GM19035 (cell line): ENCODE measurements at regions not wholly inside any gene's neighbourhood (a gene's known extent, or its start where the extent isn't known, plus 50 kb on each side); places are given as distances from the start of the nearest gene placed in this dataset.

ENCODE experiments used
- ATAC-seq: cut with Tn5 transposase; IDR thresholded peaks from one replicate; pipeline ENCODE4 v1.9.1; 2021; ENCODE audit not compliant: unreplicated experiment

DNA sequence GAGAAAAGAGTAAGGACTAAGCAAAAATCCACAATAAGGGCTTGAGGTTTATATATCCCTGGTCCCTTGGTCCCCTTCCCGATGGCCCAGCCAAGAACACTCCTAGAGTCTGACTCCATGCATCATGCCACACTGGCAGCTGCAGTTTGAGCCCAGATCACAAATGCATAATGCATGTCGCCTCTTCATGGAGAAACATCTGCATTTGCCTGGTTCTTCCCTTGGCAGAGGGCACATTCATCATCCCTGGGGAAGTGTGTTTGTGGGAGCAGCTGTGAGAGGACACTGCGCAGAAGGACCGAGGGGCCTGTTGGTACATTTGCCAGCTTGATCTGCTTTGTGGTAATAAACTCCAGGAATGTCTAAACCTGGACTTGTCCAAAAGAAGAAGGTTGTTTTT is 731.8 kb downstream of the FGF9 start:
- ATAC-seq, result no peak

DNA sequence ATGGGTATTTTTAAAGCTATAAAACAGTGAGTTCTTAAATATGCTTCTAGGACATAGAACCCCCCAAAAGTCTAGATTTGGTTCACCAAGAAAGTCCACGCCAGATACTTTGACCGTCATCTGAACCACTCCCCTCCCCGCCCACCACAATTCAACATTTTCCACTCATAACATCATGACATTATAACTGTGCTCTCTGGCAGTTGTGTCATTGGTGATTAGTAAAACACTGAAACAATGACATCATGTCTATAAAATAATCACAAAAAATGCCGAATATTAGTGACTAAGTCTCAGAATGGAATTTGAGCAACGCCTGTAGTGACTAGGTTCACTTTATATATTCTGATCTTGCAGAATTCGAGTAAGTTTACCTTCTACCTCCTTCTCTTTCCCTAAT is 732.3 kb downstream of the FGF9 start:
- ATAC-seq, result no peak

DNA sequence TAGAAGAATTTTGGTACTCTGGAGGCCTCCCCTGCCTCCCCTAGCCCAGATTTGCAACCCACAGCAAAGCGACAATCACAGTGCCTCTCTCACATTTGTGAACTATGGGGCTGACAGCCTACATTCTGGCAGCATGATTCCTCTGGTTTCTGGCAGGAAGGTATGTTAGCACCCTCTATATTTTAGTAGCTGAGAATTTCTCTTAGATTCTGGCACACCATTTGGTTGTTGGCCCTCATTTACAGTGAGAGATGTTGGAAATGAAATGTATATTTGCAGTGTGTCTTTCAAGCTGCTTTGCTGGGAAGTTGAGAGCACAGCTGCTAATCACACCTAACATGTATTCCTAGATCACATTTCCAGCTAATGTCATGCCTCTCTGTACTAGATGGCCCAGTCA is 735.0 kb downstream of the FGF9 start:
- no peak for ATAC-seq

DNA sequence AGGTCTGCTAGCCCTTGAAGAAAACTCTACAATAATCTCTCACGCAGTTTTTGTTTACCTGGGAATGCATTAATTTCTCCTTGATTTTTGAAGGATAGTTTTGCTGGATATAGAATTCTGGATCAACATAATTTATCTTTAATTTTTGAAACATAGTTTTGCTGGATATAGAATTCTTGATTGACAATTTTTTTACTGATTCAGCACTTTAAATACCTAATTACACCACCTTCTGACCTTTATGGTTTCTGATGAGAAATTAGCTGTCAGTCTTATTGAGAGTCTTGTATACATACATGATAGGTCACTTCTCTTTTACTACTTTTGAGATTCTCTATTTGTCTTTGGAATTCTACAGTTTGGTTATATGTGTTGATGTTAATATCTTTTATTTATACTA is 741.6 kb downstream of the FGF9 start:
- no peak for ATAC-seq

DNA sequence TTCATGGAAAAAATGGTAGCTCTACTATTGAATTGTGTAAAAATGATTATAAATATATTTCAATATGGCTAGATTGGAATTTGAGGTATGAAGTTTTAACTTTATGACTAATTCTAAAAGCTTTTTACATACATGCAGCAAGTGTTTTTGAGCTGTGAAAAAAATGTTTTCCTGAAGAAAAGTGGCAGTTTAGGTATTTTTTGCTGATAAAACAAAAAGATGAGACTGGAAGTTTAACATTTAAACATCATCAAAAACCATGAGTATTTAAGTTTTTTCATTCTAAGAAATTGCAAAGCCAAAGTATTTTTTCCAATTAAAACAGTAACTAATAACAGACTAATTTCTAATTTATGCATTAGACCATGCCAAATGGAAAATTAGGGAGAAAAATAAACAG is 751.1 kb downstream of the FGF9 start:
- ATAC-seq, result no peak

DNA sequence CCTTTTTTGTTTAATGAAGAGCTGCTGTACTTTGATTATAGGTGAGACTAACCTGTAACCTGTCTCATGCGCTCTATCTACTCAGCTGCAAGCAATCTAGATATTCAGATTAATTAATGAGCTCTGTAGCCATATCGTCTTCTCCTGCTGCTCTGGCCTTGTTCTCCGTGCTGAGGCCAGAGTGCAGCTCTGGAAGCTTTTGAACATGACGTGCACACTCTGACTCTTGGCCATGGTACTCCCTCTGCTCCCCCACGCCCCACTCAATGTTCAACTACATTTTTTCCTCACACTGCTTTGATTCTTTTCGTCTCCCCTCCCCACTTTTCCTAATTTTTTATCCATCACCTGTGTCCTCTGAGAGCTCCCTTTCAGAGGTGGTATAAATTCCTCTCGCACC is 751.8 kb downstream of the FGF9 start:
- no peak for ATAC-seq

DNA sequence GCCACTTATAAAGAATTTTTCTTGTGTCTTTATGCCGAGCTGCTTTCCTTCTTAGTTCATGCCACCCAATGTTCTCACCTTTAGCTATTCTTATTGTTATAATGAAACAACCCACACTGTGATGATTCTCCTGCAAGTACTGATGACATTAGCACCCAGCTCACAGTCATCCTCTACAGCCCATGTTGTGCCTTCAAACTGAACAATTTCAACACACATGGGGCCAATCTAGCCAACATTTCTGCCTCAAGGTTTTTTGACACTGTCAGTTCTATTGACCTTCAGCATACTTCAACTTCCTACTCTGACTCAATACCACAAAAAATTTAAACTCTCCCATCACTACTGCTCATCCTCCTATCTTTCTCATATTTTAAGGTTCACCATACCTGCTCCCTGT is 752.4 kb downstream of the FGF9 start:
- no peak for ATAC-seq

DNA sequence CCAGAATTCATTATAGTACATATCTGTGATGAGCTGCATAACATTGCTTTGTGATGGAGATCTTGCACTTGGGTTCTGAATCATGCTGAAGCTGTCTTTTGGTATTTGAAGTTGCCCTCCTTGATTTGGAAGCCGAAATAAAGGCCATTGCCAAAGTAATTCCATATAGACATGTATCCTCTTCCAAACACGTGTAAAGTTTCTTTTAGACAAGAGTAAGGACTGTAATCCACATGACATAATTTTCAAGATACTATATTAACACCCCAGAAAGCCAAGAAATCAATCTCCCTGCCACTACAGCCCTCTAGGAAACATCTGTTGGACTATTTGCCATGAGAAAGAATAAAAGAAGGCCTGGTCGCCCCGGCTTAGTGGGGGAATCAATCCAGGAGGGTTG is 754.2 kb downstream of the FGF9 start:
- no peak for ATAC-seq

DNA sequence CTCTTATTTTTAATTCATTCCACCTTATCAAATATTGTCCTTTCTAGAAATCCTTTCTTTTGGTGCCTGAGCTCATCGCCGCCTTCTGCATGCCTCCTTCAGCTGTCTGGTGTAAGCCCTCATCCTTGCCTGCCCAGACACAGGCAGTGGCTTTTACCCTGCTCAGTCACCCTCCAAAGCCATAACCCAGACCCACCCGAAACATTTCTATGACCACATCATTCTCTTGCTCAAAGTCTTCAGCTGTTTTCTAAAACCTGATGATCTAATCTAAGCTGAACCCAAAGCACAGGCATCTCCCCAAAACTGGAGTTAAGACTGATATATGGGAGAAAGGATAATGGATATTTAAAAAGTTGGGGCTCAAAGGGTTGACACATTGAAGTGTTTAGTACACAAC is 753.7 kb upstream of the SGCG start:
- no peak for ATAC-seq

DNA sequence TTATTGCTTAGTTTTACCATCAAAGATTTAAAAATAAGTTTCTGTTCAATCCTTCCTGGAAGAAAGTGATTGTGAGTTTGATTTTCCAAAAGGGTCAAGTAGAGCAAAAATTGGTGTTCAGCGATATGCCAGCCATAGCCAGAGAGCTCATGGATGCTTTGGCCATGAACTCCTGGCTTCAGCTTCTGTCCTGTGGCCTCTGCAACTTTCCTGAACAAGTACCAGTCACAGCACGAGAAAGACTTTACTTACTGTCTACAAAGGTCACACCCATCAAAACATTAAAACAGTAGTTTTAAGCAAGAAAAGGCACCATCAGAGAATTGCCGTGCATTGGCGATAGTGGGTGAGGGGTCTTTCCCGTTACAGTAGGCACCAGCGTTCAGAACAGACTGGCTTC is 753.0 kb upstream of the SGCG start:
- no peak for ATAC-seq

DNA sequence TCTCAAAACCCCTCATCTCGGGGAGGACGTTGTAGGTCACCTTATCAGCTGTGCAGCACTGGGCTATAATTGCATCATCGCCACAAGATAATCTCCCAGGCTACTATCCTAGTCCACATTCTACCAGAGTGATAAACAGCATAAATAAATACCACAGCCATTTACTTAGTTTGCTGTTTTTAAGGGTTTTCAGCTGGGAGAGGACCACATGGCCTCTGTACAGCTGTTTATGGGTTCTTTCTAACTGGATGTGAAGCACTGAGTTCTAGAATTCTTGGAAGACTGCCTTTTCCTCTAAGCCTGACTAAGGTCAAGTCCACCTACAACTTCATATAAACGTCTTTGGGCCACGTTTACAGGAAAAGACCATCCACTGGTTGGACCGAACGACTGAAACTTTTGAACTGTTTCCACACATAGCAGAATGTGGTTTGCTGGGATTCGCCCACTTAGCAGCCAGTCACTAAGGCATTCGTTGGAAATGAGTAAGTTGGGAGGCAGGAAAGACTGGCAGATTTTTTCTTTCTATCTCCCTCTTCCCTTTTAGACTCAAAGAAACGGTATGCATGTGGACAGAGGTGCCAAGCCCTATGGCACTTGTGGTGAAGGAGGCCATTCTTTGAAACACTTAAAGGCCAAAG is 752.5 kb upstream of the SGCG start:
- no peak for ATAC-seq

DNA sequence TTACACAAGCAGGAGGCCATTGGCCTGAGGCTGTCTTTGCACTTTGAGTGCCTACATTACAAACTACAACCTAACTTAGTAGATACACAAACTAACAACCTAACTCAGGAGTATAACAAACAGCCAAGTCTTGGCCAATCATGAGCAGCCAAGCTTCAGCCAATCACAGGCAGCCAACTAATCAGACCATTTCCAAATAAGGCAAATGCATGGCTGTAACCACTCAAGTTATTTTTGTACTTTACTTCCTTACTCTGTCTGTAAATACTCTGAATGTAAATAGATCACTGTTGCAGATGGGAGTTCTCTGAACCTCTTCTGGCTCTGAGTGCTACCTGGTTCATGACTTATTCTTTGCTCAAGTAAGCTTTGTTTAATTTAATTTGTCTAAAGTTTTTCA is 748.1 kb upstream of the SGCG start:
- ATAC-seq, result no peak

DNA sequence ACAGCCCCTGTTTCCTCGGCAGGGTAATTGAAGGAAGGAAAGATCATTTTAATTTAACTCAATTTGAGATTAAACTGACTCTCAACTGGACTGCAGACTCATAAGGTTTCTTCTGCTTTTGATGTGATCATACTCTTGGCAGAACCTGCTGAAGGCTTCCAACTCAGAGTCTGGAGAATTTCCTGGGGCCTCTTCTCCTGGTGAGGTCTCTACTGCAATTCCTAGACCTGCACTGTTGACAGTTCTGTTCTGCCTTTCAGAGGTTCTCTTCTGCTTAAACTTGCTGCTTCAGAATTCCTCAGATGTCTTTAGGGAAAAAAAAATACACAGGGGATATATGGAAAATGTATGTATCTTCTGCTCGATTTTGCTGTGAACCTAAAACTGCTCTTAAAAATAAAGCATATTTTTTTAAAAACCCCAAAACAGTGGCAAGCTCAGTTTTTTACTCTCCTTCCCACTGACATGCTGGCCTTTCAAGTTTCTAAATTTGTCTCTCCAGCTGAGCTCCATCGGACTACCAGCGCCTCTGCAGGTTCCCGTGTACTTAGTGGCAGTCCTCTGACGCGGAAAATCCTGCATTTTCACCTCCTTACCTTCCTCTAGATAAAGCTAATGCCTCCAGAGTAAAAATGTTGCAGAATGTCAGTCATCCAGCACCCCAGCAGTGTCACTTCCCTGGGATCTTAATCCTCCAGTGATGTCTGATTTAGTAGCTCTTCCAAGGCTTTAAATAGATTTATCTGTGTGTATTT is 733.5 kb upstream of the SGCG start:
- ATAC-seq, result no peak

DNA sequence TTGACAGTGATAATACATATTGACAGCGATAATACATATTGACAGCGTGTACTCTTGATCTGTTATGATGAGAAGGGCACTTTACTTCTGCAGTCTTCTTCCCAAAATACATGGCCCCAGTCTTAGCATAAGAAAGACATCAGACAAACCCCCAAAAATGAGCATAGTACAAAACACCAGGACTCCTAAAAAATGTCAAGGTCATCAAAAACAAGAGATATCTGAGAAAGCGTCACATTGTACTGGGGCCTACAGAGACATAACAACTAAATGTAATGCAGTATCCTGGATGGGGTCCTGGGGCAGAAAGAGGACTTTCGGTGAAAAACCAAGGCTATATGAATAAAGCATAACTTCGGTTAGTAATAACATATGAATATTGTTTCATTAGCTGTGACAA is 731.5 kb upstream of the SGCG start:
- no peak for ATAC-seq

DNA sequence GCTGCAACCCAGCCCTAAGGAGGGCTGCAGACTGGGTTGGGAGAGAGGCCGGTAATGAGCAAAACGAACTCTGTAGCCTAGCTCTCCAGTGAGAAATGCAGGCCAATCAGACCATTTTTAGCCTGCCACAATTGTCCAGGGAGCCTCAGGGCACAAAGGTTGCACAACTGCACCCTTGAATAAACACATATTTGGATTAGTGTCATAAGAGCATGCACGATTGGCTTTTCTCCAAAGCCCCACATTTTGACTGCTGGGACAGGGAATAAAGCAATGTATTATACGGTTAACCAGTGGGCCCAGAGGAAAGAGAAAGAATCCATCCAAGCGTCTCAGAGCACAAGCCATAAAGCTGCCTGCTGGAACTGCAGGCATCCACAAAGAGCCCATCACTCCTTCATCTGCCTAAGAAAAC is 729.4 kb upstream of the SGCG start:
- ATAC-seq, result no peak

DNA sequence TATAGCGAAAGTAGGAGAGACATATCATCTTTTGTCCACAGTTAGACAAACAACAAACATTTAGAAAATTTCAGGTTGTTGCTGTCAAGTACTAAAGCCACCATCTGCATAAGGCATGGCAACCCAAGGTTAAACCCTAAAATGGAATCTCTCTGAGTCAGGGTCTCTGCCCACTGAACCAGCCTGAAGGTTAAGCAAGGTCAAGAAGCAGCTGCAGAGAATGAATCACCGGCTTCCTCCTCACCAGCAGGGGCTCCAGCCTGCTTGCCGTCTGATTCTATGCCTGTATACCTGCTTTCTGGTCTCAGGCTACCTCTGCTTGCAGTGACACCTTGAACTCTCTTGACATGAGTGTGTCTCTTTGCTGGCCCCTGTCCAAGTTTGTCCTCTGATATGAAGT is 726.2 kb upstream of the SGCG start:
- no peak for ATAC-seq

DNA sequence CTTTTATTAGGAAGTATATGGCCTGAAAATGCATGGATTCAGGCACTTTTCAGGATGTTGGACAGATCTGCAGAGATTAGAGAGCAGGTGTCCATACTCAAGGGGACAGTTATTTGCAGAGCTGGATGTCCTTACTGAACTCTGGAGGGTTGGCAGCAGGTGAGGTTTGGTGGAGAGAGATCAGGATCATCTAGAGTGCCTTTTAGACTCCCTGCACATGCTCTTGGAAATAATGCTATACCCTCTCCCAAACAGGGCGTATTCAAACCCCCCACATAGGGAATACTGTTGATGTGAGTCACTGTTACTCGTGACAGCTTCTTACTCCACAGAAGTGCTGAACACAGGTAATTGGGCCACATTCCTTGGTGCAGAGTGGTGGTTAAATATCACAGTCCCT is 725.7 kb upstream of the SGCG start:
- no peak for ATAC-seq

DNA sequence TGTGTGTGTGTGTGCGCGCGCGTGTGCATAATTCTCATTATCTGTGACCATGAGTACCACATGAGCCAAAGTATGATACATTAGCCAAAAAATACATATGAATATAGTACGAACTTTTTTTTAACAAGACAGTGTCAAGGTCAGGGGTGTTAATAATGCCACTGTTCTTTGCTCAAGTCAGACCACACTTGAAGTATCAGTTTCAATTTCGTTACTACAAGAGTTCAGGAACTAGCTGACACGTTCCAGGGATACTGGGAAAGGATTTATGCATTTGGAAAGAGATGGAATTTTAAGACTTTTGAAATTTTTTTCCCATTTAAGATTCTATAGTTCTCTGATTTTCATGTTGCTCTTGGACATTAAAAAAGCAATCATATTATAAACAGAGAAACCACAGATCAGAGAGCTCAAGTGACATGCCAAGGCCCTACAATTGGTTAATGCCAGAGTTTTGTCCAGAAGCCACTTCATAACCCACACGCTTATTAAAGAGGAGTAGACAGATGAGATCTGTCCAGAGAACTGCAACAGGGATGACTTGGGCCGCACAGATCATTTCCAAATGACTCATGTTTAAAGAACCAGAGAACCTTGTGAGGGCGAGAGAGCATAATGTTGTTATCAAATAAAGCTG is 718.8 kb upstream of the SGCG start:
- ATAC-seq, result no peak

DNA sequence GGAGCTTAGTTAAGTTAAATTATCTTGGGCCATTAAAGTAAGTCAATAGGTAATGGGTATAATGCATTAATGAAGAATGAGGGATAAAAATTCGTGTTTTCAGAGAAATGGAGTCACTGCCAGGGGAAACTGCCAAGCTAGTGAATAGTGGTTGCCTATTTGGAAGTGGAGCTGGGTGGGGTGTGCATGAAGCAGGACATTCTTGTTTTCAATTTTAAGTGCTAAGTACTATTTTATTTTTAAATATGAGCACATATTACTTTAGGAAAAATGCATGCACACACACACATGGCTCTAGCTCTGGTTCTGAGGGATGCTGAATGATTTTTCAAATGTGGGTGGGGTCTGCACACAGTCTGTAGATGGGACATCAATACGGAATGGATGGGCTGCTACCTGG is 717.7 kb upstream of the SGCG start:
- ATAC-seq, result no peak

DNA sequence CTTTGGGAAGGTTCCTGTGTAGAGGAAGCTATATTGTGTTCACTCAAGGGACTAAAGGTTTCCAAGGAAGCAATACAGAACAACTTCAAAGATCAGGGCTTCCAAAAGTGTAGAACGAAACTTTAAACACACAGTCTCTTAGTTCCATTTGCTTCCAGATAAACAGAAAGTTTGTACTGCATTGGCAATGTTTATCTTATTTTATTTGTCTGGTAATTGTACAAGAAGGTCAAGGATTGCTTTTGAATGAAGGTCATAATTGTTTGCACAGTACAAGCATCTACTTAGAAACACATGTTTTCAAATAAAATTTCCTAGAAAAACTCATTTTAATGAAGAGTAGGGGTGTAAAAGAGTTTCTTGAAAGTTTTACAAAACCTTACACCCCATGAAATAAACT is 712.7 kb upstream of the SGCG start:
- no peak for ATAC-seq

DNA sequence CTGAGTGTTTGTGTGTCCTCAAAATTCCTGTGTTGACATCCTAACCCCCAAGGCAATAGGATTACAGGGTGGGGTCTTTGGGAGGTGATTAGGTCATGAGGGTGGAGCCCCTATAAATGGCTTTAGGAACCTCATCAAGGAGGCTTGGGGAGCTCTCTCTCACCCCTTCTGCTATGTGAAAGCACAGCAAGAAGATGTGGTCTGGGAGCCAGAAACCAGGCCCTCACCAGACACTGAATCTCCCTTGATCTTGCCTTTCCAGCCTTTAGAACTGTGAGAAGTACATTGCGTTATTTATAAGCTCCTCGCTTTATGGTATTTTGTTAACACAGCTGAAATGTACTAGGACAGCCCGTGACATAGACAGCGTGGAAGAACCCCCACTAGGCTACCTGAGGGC is 712.0 kb upstream of the SGCG start:
- no peak for ATAC-seq

DNA sequence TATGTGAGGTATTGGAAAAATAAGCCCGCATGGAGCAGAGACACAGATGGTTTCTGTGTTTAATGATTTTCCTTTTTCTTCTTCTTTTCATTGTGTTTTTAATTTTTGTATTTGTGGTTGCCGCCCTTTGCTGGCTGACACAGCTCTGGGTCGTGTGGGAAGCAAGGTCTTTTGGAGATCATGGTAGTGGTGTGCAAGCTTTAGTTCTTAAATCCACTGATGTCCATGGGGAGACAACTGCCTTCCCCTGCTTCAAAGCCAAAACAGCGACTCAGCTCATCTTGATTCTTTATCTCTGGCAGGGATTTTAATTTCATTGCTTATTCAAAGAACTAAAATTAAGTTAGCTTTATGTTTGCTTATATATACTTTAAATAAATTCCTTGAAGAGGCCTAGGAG is 711.3 kb upstream of the SGCG start:
- no peak for ATAC-seq

DNA sequence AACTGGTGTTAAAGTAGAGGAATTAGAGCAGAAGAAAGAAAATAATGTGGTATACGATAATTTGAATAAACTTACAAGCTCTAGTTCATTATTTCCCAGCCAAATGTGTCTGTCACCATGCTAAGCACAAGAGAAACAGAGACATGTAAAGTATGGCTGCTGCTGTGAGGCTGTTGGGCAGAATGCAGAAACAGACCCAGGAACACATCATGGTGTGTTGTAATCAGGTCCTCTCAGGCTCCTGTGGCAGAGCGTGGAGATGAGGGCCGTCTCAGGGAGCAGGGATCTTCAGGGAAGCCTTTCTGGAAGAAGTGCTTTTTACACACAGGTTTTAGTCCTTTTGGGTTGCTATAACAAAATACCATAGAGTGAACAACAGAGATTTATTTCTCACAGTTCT is 710.7 kb upstream of the SGCG start:
- no peak for ATAC-seq
